Panc1 (cell line): ENCODE measurements at regions not wholly inside any gene's neighbourhood (a gene's known extent, or its start where the extent isn't known, plus 50 kb on each side); places are given as distances from the start of the nearest gene placed in this dataset.

ENCODE experiments used
- ATAC-seq: fragments of 200-7000 bp; cut with Tn5 transposase; 2 replicates; pipeline ENCODE4 v1.9.1; 2020; ENCODE audit warnings: mild to moderate bottlenecking, moderate library complexity
- BruUV-seq: library from RNA; stranded (reverse); fragments of 400-500 nt; replicated peaks from 2 replicates; lab custom pipeline; 2021; lab: Mats Ljungman, UMichigan
- CTCF ChIA-PET: fragments of 300-600 bp; sonication (Branson Sonifier 250); formaldehyde crosslinking; loops from one replicate; lab custom pipeline; 2022; ENCODE audit warnings: antibody characterized with exemption; lab: Charles Lee
- POLR2A ChIA-PET: fragments of 300-600 bp; sonication (Branson Sonifier 250); formaldehyde crosslinking; loops from one replicate; lab custom pipeline; 2022; ENCODE audit warnings: antibody characterized with exemption; lab: Charles Lee
- DNase-seq: peaks from one replicate; pipeline ENCODE4 v3.0.0-alpha.2; 2010; ENCODE audit warnings: low read depth, low spot score
- H3K27ac ChIP-seq: 2 replicates; pipeline ENCODE4 v1.5.1; 2011; ENCODE audit warnings: mild to moderate bottlenecking, low read length, inconsistent platforms
- H3K27me3 ChIP-seq: fragments of 200-500 bp; sonication (Bioruptor generic); 2 replicates; pipeline ENCODE4 v1.6.0; 2014; ENCODE audit warnings: low read length, inconsistent platforms; ENCODE audit not compliant: control insufficient read depth, insufficient read depth
- H3K36me3 ChIP-seq: fragments of 200-500 bp; sonication (Bioruptor generic); 2 replicates; pipeline ENCODE4 v1.5.1; 2014; ENCODE audit warnings: inconsistent platforms, mild to moderate bottlenecking, low read length, moderate library complexity; ENCODE audit not compliant: control insufficient read depth, insufficient read depth
- H3K4me1 ChIP-seq: 2 replicates; pipeline ENCODE4 v1.5.1; 2011; ENCODE audit warnings: inconsistent platforms, mild to moderate bottlenecking, low read length, moderate library complexity; ENCODE audit not compliant: control insufficient read depth, insufficient read depth
- H3K4me3 ChIP-seq, 2 experiments: 2 replicates each; pipeline ENCODE4 v1.5.1; 2011 to 2012; ENCODE audit warnings: low read depth in 2 of 2, low read length in 2 of 2, mild to moderate bottlenecking in 2 of 2, inconsistent platforms in 1 of 2, moderate library complexity in 1 of 2
- H3K9me3 ChIP-seq: fragments of 200-500 bp; sonication (Bioruptor generic); 2 replicates; pipeline ENCODE4 v1.5.1; 2014; ENCODE audit warnings: low read depth, mild to moderate bottlenecking, inconsistent platforms, low read length, moderate library complexity; ENCODE audit not compliant: control insufficient read depth, insufficient read depth
- POLR2AphosphoS5 ChIP-seq: IDR thresholded peaks from 2 replicates; pipeline ENCODE4 v1.6.1; 2012; ENCODE audit warnings: mild to moderate bottlenecking, low read depth, low read length, moderate library complexity
- REST ChIP-seq, 2 experiments: IDR thresholded peaks; 2 replicates each; pipeline ENCODE4 v1.6.1; 2011 to 2012; ENCODE audit warnings: low read depth in 2 of 2, control low read depth in 1 of 2, low read length in 1 of 2, mild to moderate bottlenecking in 1 of 2, moderate library complexity in 1 of 2; ENCODE audit not compliant: insufficient read depth in 1 of 2
- SIN3A ChIP-seq: IDR thresholded peaks from 2 replicates; pipeline ENCODE4 v1.6.1; 2012; ENCODE audit warnings: low read depth, mild to moderate bottlenecking, low read length, moderate library complexity, borderline replicate concordance; ENCODE audit not compliant: insufficient read depth
- TCF7L2 ChIP-seq: IDR thresholded peaks from 2 replicates; pipeline ENCODE4 v1.6.1; 2011; ENCODE audit warnings: mild to moderate bottlenecking, low read depth, low read length, inconsistent platforms
- in situ Hi-C: cut with HindIII; loops from 2 replicates; pipeline ENCODE4 v1.10.0; 2016; ENCODE audit warnings: low sequenced_read_pairs, low pct_unique_long_range_greater_than_20kb
- intact Hi-C: fragments of 100-400 bp; cut with micrococcal nuclease; formaldehyde crosslinking; loops from one replicate; pipeline ENCODE4 v1.10.0; 2022; ENCODE audit not compliant: unreplicated experiment
- TF ChIP-seq, protein P1 (sequence below): fragments of 450-650 bp; IDR thresholded peaks from 2 replicates; pipeline ENCODE4 v1.5.1; 2017; ENCODE audit warnings: mild to moderate bottlenecking

DNA sequence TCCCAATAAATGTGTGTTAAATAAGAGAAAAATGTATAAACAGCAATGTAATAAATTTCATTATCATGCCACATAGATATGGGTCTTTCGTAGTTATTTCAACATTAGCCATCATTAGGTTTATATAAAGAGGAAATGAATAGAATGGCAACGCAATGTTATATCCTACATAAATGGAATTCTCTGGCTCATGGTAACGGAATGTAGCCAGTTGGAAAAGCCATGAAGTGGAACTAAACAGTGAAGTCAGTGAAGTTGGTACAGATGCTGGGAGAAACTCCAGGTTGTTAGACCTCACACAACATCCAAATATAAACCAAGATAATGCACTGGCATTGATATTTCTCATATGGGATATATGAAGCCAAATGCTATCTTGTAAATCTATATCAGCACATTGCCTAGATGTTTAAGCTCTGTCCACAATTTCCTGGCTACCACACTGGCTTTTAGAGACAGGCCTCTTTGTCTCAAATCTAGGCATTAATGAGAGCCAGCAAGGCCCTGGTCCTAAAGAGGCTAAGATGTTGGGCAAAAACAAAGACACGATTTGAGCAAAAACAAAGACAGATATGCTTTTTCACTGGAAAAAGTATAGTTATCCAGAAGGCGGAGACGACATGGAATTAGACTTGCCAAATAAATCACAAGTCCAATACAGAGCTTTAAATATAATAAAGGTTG lies 861.0 kb downstream of the RPS29 start:
- H3K4me3 ChIP-seq: no peak overlapping the region
- no peak overlapping the region for H3K27ac ChIP-seq
- H3K9me3 ChIP-seq: no peaks in the 10 kb centered on the region
- POLR2A ChIA-PET: no interaction called here
- H3K36me3 ChIP-seq: no peaks in the 10 kb centered on the region
- TF ChIP-seq POLR2AphosphoS5 (no peak), TCF7L2 (no peak), SIN3A (no peak), REST (IDR thresholded peaks at IDR 0.05; ENCODE audit: insufficient read depth in 1 of 2, low read depth in 2 of 2, low read length in 1 of 2) (no peak)
- intact Hi-C loops (no loop called here), in situ Hi-C loops (no loop called here)
- ATAC-seq (no peak), DNase-seq (no peak)
- no peaks in the 10 kb centered on the region for H3K27me3 ChIP-seq
- BruUV-seq: no TSS peak
- CTCF ChIA-PET: no interaction called here
- no peaks in the 10 kb centered on the region for H3K4me1 ChIP-seq

DNA sequence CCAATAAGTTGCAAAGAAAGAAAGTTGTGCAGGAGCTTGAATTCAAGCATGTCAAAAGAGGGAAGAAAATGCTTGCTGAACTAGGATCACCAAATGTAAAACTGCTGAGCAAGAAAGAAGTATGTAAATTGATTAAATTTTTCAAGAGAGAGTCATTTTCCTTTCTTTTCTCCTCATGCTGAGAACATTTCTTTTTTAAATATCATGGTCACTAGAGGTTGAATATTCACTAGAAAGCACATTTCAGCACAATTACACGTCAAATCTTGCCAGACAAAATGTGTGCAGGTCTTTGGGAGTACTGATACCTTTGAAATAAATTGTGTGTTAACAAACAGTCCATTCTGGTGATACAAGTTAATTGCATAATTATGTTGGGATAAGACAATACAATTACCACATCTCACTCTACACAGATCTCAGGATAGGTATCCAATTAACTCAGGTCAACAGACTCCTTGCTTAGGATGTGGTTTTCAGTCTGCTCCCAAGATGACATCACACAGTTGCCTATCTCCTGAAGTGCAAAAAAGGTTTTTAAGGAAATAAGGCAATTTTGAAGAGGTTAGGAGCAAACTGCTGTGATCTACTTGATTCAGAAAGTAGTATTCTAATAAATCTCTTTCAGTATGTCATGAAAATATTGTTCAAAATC lies 862.2 kb downstream of the RPS29 start:
- intact Hi-C loops (no loop called here), in situ Hi-C loops (no loop called here)
- Histone ChIP-seq H3K27me3 (no peaks in the 10 kb centered on the region), H3K4me3 (no peak overlapping the region), H3K4me1 (no peaks in the 10 kb centered on the region), H3K27ac (no peak overlapping the region), H3K36me3 (no peaks in the 10 kb centered on the region), H3K9me3 (no peaks in the 10 kb centered on the region)
- DNase-seq: no peak
- no TSS peak for BruUV-seq
- no peak for ATAC-seq
- CTCF ChIA-PET: no interaction called here
- TF ChIP-seq, protein P1, sequence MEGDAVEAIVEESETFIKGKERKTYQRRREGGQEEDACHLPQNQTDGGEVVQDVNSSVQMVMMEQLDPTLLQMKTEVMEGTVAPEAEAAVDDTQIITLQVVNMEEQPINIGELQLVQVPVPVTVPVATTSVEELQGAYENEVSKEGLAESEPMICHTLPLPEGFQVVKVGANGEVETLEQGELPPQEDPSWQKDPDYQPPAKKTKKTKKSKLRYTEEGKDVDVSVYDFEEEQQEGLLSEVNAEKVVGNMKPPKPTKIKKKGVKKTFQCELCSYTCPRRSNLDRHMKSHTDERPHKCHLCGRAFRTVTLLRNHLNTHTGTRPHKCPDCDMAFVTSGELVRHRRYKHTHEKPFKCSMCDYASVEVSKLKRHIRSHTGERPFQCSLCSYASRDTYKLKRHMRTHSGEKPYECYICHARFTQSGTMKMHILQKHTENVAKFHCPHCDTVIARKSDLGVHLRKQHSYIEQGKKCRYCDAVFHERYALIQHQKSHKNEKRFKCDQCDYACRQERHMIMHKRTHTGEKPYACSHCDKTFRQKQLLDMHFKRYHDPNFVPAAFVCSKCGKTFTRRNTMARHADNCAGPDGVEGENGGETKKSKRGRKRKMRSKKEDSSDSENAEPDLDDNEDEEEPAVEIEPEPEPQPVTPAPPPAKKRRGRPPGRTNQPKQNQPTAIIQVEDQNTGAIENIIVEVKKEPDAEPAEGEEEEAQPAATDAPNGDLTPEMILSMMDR: no peak
- no peak for TF ChIP-seq REST (IDR thresholded peaks at IDR 0.05; ENCODE audit: insufficient read depth in 1 of 2, low read depth in 2 of 2, low read length in 1 of 2)
- no peak for TF ChIP-seq TCF7L2
- TF ChIP-seq SIN3A: no peak
- no peak for TF ChIP-seq POLR2AphosphoS5
- POLR2A ChIA-PET: no interaction called here
